Hepatic stellate cell (primary cell): ENCODE measurements at regions not wholly inside any gene's neighbourhood (a gene's known extent, or its start where the extent isn't known, plus 50 kb on each side); places are given as distances from the start of the nearest gene placed in this dataset.

Experiments
- DNase-seq: peaks from one replicate; pipeline ENCODE4 v3.0.0; 2011; ENCODE audit warnings: low spot score

- no peak for DNase-seq
Measured at GRCh38 chr13:40221460-40222201, 444.8 kb downstream of the FOXO1 start.

DNA sequence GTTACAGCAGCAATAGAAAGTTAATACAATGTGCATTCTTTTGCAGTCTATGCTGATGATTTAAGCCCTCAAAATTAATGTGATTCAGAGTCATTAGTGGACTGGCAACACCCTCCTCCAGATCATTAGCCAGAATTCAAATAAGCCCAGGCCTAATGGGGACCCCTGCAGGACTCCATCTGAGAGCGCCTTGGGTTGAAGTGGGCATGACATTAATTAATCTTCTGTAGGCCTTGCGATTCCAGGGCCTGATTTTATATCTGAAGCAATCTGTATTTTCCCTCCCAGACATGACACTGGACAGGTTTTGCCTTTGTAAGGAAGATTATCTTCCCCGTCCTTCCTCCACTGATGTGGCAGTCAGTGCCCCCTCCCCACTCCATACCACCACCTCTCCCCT is 442.9 kb downstream of the FOXO1 start:
- no peak for DNase-seq

DNA sequence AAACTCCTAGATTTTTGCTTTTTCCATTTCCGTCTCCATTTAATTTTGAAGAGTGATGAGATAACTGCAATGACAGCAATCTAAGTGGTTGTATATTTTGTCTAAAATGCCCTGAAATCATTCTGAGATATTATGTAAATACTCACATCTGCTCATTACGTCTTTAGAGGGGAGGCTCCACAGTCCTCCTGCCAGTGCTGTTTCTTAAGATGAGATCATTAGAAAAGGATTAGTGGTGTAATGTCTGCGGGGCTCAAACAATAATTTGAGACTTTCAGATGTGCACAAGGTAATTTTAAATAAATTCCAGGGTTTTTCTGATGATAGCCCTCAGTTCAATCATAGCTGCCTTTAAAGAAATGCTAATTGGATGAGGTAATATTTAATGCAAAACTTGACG is 437.9 kb downstream of the FOXO1 start:
- no peak for DNase-seq

DNA sequence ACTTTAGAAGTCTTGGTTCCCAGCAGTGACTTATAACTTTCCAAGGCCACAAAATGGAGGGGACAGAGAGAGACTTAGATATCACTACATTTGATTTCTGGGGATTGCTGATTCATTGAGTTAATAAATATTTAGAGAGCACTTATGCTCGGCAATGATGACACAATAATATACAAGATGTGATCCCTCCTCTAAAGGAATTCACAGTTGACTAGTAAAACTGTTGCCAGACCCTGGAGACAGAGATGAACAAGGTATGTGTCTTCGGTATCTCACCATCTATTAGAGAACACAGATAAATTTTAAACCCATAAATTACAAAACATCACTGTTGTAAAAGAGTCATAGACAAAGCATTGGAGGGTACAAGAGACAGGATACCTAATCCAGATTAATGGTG is 437.5 kb downstream of the FOXO1 start:
- no peak for DNase-seq

- no peak for DNase-seq
Measured at GRCh38 chr13:40230833-40231266, 435.6 kb downstream of the FOXO1 start.

GRCh38 chr13:40231311-40231710 is 435.1 kb downstream of the FOXO1 start:
- DNase-seq = no peak

- no peak for DNase-seq
Measured at GRCh38 chr13:40231751-40232150, 434.7 kb downstream of the FOXO1 start.

- no peak for DNase-seq
Measured at GRCh38 chr13:40232311-40233040, 434.0 kb downstream of the FOXO1 start.

DNA sequence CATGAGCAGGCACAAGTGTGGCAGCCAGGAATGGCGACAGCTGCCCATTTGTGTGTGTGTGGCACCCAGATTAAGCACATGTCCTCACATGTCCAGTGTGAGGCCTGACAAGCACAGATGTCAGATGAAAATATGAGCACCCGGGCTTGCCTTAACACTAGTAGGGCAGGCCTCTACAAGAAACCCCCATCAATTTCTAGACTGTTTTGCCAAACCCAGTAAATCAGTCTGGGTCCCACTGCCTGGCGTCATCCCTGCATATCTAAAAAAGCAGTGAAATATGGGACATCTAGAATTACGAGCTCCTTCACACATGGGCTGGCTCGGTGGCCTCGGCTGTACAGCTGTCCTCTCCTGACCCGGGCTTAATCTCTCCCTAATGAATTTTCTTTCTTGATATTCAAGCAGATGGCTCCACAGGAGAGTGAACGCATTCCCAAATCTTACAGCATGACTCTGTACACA is 432.7 kb downstream of the FOXO1 start:
- no peak for DNase-seq

- DNase-seq = no peak
Measured at GRCh38 chr13:40235160-40235796, 431.2 kb downstream of the FOXO1 start.

DNA sequence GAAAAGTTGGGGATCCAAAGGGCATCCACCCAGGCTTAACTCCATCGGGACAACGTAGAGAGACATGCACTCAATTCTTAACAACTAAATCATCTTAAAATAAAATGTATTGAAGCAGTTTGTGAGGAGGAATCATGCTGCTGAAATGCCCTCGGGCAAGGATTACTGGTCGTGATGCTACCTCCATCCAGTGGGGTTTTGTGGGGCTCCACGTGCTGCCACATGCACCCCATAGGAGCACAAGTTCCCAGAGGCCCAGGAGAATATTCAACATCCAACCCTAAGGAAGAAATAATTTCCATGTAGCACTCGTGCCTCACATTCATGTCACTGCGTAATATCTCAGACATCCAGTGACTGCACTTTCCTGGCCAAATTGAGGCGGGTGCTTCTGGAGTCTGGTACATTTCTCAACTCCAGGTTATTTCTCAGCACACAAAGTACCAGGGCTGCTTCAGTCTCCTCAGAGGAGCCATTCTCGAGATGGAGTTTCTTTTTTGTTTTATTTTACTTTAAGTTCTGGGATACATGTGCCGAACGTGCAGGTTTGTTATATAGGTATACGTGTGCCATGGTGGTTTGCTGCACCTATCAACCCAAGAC is 429.8 kb downstream of the FOXO1 start:
- no peak for DNase-seq

DNA sequence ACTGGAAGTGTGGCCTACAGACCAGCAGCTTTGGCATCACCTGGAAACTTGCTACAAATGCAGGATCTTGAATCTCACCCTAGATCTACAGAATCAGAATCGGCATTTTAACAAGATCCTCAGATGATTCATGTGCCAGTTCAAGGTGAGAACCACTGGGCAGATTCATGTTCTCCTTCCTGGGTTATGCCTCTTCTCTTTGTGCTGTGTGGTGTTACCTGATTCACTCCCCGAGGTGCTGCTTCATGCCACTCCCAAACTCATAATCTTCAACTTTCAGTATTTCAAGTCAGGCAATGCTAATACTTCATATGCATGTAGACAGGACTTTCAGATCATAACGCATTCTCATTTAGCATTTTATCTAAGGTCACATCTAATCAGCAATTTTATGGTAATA is 427.7 kb downstream of the FOXO1 start:
- DNase-seq = no peak

- DNase-seq = no peak
Measured at GRCh38 chr13:40240293-40240692, 426.1 kb downstream of the FOXO1 start.

- DNase-seq = no peak
Measured at GRCh38 chr13:40241125-40241798, 425.2 kb downstream of the FOXO1 start.

DNA sequence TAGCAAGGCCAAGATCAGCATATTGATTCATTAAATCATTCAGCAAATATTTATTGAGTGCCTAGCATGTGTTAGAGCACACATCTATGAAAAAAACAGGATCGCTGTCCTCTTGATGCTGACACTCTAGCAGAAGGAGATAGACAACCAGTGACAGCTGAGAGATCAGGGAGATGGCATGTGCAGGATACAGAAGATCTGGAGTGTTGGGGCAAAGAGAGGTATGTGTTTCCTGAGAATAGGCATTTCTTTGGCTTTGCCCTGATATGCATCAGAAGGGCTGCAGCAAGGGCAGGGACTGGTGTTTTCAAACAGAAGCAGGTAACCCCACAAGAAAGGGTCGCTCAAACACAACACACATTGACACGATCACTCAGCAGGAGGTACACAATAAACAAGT is 423.4 kb downstream of the FOXO1 start:
- no peak for DNase-seq

- DNase-seq = no peak
Measured at GRCh38 chr13:40243982-40244381, 422.5 kb downstream of the FOXO1 start.

- no peak for DNase-seq
Measured at GRCh38 chr13:40245567-40245966, 420.9 kb downstream of the FOXO1 start.

GRCh38 chr13:40247845-40248244 is 418.6 kb downstream of the FOXO1 start:
- no peak for DNase-seq

DNA sequence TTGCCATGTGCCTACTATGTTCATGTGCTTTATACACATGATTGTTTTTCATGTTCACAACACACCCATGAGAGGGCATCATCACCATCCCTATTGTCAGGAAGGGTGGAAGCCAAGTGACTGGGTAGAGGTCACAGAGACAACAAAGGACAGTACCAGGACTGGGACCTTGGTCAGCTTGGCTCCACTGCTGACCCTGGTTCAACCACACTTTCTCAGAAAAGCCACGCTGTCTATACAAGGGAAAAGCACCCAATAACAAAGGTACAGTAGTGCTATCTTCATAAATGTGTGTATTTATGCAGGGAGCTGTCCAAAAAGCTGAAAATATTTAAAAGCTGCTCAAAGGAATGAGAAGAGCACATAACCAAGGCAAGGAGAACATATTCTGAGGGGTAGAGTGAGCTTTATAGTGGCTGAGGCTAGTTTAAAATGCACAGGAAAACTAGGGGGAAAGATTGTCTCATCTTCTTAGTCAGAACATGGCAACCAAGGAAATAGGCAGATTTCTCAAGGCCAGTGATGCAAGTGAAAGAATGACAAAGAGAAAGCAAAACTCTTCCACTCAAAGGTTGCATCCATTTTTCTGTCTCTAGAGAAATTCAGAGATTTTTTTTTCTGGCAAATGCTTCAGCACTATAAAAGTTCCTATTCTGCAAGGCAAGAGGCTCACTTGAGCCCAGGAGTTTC is 415.0 kb downstream of the FOXO1 start:
- DNase-seq = no peak

GRCh38 chr13:40252241-40252640 is 414.2 kb downstream of the FOXO1 start:
- DNase-seq = no peak

DNA sequence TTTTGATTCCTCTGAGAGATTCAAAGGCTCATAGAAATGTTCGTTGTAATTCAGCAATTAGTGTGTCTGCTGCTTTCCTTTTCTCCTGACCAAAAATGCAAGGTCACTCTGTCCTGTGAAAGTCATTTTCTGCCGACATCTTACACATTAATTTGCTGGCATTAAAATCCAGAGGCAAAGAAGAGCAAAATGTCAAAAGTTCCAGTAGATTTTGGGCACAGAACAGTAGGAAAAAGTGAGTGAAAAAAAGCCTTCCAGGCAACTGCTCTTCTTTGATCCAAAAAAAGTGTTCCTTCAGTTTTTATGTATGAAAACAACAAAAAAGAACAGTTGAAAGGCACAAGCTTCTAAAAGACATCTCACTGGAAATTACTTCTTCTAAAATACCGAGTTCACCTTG is 413.8 kb downstream of the FOXO1 start:
- DNase-seq = no peak
